Neural cell (in vitro differentiated cells): ENCODE measurements at regions not wholly inside any gene's neighbourhood (a gene's known extent, or its start where the extent isn't known, plus 50 kb on each side); places are given as distances from the start of the nearest gene placed in this dataset.
A peak's percentile ranks its signal among the peaks of the same experiment; 100 is the strongest.

Experiments used
- EP300 ChIP-seq: fragments of 450-650 bp; conservative IDR thresholded peaks from 2 replicates; pipeline ENCODE4 v1.6.1; 2014; ENCODE audit warnings: antibody characterized with exemption, mild to moderate bottlenecking, moderate library complexity; ENCODE audit not compliant: poor library complexity, severe bottlenecking
- EZH2 ChIP-seq: fragments of 200-600, 300-800 bp; shearing (Covaris generic), sonication (generic); IDR thresholded peaks from 2 replicates; pipeline ENCODE4 v1.6.1; 2014; ENCODE audit warnings: antibody characterized with exemption, low read length, borderline replicate concordance, mild to moderate bottlenecking; ENCODE audit not compliant: insufficient read depth, poor library complexity, severe bottlenecking
- MXI1 ChIP-seq: fragments of 450-650 bp; conservative IDR thresholded peaks from 2 replicates; pipeline ENCODE4 v1.6.1; 2014; ENCODE audit warnings: antibody characterized with exemption, mild to moderate bottlenecking; ENCODE audit not compliant: poor library complexity, severe bottlenecking
- POLR2AphosphoS5 ChIP-seq: IDR thresholded peaks from 2 replicates; pipeline ENCODE4 v1.6.1; 2012
- RAD21 ChIP-seq: fragments of 450-650 bp; conservative IDR thresholded peaks from 2 replicates; pipeline ENCODE4 v1.6.1; 2014; ENCODE audit warnings: antibody characterized with exemption, mild to moderate bottlenecking, moderate library complexity
- TAF1 ChIP-seq: IDR thresholded peaks from 2 replicates; pipeline ENCODE4 v1.6.1; 2012; ENCODE audit warnings: low read depth
- TF ChIP-seq, protein P1 (sequence below): fragments of 450-650 bp; IDR thresholded peaks from 2 replicates; pipeline ENCODE4 v1.5.1; 2014; ENCODE audit warnings: antibody characterized with exemption, mild to moderate bottlenecking, moderate library complexity; ENCODE audit not compliant: poor library complexity, severe bottlenecking
- TF ChIP-seq, protein P2 (sequence below): IDR thresholded peaks from 2 replicates; pipeline ENCODE4 v1.6.1; 2012; ENCODE audit warnings: borderline replicate concordance

DNA sequence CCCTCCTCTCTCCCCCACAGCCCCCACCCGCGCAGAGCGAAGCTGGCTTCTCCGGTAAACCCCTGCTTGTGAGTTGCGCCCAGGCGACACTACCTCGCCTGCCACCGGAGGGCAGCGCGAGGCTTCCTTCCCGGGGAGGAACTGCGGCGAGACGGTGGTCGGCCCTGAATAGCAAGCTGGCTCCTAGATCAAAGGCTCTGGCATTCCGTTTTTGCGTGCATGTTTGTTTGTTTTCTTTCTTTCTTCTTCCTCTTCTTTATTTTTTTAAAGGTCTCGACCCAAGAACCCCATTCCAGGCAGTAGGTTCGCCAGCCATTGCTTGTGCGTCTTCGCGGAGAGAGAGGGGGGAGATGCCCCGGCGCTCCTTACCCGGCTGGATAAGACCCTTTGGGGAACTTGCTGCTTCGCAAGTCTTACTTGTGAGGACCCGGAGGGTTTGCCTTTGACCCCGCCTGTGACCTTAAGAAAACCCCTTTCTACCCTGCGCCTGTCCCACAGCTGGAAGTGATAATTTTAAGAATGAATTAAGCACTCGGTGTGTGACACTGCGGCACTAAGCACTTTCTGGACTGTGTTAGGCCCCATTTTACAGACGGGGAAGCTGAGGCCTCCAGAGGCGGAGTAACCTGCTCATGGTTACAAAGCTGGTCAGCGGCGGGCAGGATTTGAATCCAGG lies 92.7 kb upstream of the SIRPA start:
- TF ChIP-seq, protein P1, sequence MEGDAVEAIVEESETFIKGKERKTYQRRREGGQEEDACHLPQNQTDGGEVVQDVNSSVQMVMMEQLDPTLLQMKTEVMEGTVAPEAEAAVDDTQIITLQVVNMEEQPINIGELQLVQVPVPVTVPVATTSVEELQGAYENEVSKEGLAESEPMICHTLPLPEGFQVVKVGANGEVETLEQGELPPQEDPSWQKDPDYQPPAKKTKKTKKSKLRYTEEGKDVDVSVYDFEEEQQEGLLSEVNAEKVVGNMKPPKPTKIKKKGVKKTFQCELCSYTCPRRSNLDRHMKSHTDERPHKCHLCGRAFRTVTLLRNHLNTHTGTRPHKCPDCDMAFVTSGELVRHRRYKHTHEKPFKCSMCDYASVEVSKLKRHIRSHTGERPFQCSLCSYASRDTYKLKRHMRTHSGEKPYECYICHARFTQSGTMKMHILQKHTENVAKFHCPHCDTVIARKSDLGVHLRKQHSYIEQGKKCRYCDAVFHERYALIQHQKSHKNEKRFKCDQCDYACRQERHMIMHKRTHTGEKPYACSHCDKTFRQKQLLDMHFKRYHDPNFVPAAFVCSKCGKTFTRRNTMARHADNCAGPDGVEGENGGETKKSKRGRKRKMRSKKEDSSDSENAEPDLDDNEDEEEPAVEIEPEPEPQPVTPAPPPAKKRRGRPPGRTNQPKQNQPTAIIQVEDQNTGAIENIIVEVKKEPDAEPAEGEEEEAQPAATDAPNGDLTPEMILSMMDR = peak; percentile 90
- TF ChIP-seq RAD21 = peak; percentile 95
- TF ChIP-seq MXI1 = peak; percentile 33
- TF ChIP-seq EZH2 = no peak
- TF ChIP-seq, protein P2, sequence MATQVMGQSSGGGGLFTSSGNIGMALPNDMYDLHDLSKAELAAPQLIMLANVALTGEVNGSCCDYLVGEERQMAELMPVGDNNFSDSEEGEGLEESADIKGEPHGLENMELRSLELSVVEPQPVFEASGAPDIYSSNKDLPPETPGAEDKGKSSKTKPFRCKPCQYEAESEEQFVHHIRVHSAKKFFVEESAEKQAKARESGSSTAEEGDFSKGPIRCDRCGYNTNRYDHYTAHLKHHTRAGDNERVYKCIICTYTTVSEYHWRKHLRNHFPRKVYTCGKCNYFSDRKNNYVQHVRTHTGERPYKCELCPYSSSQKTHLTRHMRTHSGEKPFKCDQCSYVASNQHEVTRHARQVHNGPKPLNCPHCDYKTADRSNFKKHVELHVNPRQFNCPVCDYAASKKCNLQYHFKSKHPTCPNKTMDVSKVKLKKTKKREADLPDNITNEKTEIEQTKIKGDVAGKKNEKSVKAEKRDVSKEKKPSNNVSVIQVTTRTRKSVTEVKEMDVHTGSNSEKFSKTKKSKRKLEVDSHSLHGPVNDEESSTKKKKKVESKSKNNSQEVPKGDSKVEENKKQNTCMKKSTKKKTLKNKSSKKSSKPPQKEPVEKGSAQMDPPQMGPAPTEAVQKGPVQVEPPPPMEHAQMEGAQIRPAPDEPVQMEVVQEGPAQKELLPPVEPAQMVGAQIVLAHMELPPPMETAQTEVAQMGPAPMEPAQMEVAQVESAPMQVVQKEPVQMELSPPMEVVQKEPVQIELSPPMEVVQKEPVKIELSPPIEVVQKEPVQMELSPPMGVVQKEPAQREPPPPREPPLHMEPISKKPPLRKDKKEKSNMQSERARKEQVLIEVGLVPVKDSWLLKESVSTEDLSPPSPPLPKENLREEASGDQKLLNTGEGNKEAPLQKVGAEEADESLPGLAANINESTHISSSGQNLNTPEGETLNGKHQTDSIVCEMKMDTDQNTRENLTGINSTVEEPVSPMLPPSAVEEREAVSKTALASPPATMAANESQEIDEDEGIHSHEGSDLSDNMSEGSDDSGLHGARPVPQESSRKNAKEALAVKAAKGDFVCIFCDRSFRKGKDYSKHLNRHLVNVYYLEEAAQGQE = peak; percentile 11
- TF ChIP-seq EP300 = no peak
- no peak for TF ChIP-seq POLR2AphosphoS5
- TF ChIP-seq TAF1 = no peak
